HG03025 (cell line): ENCODE measurements at regions not wholly inside any gene's neighbourhood (a gene's known extent, or its start where the extent isn't known, plus 50 kb on each side); places are given as distances from the start of the nearest gene placed in this dataset.

ENCODE experiments used
- ATAC-seq: cut with Tn5 transposase; IDR thresholded peaks from one replicate; pipeline ENCODE4 v1.9.1; 2021; ENCODE audit warnings: mild to moderate bottlenecking, moderate library complexity; ENCODE audit not compliant: unreplicated experiment, low FRiP score

- no peak for ATAC-seq
These were observed 139.5 kb upstream of the NDUFV2 start for GRCh38 chr18:8962855-8963635.

GRCh38 chr18:8963876-8964275, 138.6 kb upstream of the NDUFV2 start:
- no peak for ATAC-seq

DNA sequence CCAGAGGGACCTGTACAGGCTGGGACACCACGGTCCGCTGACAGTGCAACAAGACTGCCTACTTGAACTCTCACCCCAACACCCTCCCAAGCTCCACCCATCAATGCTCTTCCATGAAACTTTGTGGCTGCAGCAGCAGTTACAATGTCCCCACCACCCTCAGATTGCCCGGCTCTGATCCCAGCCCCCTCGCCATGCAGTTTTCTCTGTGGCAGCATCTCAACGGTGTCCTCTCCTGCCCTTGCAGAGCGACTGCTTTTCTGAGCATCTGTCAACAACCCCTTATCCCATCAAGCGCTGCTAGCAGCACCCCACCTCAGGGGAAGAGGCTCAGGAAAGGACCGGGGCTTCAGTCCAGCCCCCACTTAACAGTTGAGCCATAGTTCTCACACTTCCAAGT, 137.1 kb upstream of the NDUFV2 start:
- no peak for ATAC-seq

GRCh38 chr18:8966821-8967220, 135.7 kb upstream of the NDUFV2 start:
- ATAC-seq, result no peak

DNA sequence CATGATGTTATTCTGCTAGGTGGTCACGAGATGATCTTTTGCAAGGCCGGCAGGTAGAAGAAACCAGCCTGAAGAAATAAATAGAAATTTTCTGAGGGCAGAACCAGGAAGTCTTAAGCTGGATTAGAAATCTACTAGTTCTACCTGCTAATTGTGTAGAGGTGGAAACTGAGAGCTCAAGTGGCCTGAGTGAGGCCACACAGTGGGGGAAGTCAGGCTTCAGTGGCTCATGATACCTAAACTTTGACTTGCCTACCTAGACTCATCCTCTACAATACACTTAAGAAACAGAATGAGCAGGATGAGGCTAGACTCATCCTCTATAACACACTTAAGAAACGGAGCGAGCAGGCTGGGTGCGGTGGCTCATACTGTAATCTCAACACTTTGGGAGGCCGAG, 134.9 kb upstream of the NDUFV2 start:
- ATAC-seq, result no peak

- ATAC-seq, result no peak
These were observed 132.7 kb upstream of the NDUFV2 start for GRCh38 chr18:8969639-8970390.

DNA sequence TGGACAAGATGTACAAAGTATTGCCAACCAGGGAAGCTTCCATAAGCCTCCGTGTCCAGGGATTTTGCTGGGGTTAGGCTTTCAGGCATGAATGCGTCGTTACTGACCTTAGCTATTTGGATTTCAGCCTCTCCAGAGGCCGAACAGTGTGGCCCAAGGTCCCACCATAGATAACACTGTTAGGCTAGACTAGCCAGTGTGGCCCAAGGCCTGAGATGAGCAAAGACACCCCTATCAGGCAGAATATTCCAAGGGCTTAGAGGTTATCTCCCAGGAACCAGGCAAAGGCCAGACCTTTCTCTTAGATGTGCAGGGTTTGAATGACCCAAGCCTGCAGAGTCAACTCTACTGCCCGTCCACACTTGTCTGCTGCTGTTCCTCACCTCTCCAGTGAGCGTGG, 131.7 kb upstream of the NDUFV2 start:
- ATAC-seq, result no peak

DNA sequence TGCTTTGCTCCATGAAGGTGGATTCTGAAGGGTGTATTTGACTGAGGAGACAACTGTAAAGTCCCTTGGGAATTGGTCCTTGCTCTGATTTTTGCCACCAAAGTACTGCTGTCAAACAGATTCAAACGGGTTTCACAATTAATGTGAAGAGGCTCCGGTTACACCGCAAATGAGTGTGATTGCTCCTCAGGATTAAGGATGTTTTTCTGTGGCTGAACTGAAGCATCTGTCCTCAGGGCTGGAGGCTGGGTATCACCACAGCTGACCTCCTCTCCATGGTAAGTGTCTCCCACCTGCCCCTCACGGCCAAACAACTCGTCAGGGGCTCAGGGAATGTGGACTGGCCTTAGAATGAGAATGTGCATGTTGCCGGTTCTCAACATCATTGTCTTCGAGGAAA, 130.4 kb upstream of the NDUFV2 start:
- no peak for ATAC-seq

GRCh38 chr18:8974279-8974678, 128.2 kb upstream of the NDUFV2 start:
- no peak for ATAC-seq

DNA sequence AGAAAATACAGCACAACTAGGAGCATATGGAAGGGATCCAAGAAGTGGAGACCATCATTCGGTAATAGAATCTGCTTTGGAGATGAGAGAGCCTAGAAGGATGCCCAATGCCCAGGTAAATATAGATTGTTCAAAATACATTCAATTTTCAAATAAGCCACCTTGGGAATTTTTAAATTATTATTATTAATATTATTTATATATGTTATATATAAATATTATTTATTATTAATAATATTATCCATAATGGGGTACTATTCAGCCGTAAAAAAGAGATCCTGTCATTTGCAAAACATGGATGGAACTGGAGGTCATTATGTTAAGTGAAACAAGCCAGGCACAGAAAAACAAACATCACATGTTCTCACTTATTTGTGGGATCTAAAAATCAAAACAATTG, 127.8 kb upstream of the NDUFV2 start:
- no peak for ATAC-seq

- no peak for ATAC-seq
These were observed 126.9 kb upstream of the NDUFV2 start for GRCh38 chr18:8975624-8976023.

DNA sequence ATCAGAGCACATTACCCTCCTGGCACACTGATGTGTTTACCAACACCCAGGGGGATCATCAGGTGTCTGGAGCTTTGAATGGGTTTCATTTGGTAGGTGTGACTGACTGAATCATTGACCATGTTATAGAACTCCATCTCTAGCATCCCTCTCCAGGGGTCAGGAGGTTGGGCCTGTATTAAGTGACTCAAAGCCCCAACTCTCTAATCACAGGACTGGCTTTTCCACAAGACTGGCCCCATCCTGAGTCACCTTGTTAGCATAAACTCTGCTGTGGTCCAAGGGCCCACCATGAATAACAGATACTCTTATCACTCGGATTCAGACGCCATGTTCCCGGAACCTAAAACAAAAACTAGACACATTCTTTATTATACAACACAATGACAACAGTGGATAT, 125.9 kb upstream of the NDUFV2 start:
- ATAC-seq, result no peak

DNA sequence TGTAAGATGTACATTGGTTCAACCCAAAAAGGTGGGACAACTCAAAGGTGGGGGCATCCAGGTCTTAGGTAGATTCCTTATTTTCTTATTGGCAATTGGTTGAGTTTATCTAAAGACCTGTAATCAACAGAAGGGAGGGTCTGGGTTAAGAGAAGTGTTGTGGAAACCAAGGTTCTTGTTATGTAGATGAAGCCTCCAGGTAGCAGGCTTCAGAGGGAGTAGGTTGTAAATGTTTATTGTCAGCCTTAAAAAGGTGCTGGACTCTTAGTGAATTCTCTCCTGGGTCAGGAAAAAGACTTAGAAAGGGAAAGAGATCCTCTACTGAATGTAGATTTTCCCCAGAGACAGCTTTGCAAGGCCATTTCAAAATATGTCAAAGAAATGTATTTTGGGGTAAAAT, 125.3 kb upstream of the NDUFV2 start:
- no peak for ATAC-seq

DNA sequence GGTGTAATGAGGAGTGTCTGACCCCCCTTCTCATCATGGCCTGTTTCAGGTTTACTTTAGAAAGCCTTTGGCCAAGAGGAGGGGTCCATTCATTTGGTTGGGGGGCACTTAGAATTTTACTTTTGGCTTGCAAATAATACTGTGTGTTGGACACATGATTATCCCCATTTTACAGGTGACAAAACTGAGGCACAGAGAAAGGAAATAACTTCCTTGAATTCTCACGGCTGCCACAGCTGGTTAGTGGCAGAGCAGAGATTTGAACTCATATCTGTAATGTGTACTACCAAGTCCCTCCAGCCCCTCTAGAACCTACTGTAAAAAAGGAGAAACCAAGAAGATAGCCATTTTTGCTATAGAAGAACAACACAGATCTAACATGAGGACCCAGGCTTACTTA, 124.8 kb upstream of the NDUFV2 start:
- no peak for ATAC-seq

DNA sequence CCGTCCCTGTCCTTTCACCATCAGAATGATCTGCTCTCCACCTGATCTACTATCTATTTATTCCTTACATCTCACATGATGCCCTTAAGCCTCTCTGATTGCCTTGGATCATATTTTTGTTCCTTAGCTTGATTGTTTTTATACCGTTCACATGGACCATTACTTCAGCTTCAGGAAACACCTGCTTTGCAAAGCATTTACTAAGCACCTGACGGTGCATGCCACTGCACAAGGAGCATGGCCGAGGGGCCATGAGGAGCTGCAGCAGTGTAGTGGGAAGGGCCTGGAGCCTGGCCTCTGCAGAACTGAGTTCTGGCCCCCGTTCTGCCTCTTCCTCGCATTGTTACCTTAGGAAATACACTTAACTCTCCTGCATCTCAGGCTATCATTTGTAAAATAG, 124.1 kb upstream of the NDUFV2 start:
- ATAC-seq, result no peak

DNA sequence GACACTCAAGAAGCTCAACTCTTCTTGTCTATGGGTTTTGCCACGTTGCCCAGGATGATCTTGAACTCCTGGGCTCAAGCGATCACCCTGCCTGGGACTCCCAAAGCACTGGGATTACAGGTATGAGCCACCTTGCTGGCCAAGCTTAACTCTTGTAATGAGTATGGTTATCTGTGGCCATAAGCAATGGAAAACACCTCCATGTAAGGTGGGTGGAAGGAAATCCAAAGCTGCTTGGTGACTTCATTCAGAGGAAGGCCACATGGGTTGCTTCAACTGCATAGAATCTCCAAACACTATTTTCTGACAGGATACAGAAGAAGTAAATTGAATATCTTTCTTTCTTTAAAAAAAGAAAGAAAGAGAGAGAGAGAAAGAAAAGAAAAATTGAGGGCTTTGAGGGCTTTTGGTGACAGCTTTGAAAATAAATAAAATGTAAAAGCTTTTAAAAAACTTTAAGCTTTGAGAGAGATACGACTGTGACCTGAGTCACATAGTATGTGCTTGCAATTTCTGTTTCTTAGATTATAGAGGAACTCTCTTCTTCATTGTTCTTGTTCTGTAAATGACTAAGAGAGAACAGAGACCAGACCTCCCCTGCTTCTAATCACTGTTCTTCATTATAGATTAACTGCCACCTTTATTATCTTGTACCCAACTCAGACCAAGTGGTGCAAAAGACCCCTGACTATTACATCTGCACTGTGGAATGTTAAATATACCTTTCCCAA, 123.1 kb upstream of the NDUFV2 start:
- no peak for ATAC-seq

DNA sequence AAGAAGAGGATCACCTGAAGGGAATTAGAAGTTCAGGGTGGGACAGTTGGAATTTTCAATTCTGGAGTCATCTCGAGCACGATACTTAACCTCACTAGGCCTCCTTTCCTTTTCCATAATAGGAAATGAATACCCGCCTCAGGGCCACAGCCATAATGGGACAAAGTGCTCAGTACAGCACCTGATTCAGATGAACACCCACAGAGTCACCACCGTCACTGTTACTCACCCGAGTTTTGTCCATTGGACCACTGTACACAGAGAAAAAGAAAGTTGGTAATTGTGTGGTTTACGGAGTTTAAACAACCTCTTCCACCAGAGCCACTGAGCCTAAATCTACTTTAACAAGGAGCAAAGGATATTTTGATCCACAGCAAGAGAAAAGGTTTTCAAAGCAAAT, 122.0 kb upstream of the NDUFV2 start:
- ATAC-seq, result no peak

- ATAC-seq, result no peak
These were observed 121.6 kb upstream of the NDUFV2 start for GRCh38 chr18:8980918-8981317.

- ATAC-seq, result no peak
These were observed 119.9 kb upstream of the NDUFV2 start for GRCh38 chr18:8982416-8983183.

DNA sequence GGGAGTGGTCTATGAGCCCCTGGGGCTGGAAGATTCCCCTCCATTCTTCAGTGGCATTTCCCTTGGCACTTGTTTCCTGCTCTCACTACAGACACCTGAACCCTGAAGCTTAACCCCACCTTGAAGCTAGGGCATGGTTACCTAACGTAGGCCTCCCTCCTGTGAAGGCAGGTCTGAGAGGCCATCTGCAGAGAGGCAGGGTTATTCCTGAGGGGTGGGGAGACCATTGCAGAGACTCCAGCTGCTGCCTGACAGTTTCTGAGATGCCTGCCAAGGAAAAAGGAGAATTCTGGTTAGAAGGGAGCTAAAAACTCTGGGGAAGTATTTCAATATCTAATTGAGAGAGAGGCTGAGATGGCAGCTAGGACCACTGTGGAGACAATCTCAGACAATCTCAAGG, 119.3 kb upstream of the NDUFV2 start:
- no peak for ATAC-seq
